K562 (cell line): ENCODE measurements at regions not wholly inside any gene's neighbourhood (a gene's known extent, or its start where the extent isn't known, plus 50 kb on each side); places are given as distances from the start of the nearest gene placed in this dataset.

Source experiments
- CBX3 ChIP-seq, 2 experiments: IDR thresholded peaks; 1 replicate in 1 of 2; 2 replicates in 1 of 2; pipeline ENCODE4 v1.6.1; 2012; ENCODE audit warnings: inconsistent platforms in 2 of 2, low read length in 2 of 2, borderline replicate concordance in 1 of 2, control low read depth in 1 of 2
- CTCF ChIP-seq, 3 experiments: IDR thresholded peaks in 2 of 3; conservative IDR thresholded peaks in 1 of 3; 2 replicates each; pipeline ENCODE4 v1.5.1; 2011 to 2012; ENCODE audit warnings: low read length in 3 of 3, mild to moderate bottlenecking in 3 of 3, control low read depth in 2 of 3, improper control_type of control experiment in 1 of 3, inconsistent platforms in 1 of 3, low read depth in 1 of 3, mixed read lengths in 1 of 3, moderate library complexity in 1 of 3; ENCODE audit not compliant: insufficient read depth in 2 of 3
- EP400 ChIP-seq: fragments of 450-650 bp; IDR thresholded peaks from 2 replicates; pipeline ENCODE4 v1.6.1; 2017; ENCODE audit warnings: antibody characterized with exemption, mild to moderate bottlenecking, moderate library complexity
- NR1H2 ChIP-seq: sonication (generic); formaldehyde crosslinking; IDR thresholded peaks from 2 replicates; pipeline ENCODE4 v1.4.0; 2020; ENCODE audit warnings: mild to moderate bottlenecking, missing genetic modification reagents
- THRB ChIP-seq: fragments of 450-650 bp; formaldehyde crosslinking; conservative IDR thresholded peaks from 2 replicates; pipeline ENCODE4 v1.4.0; 2022; ENCODE audit warnings: mild to moderate bottlenecking, missing genetic modification characterization
- ZHX1 ChIP-seq: fragments of 150-350 bp; conservative IDR thresholded peaks from 2 replicates; pipeline ENCODE4 v1.6.1; 2014; ENCODE audit warnings: low read length
- ZNF764 ChIP-seq: fragments of 250-450 bp; sonication (Bioruptor Pico); IDR thresholded peaks from 2 replicates; pipeline ENCODE4 v1.4.0; 2020; ENCODE audit warnings: low read depth, mild to moderate bottlenecking, moderate library complexity
- ZSCAN32 ChIP-seq: fragments of 450-650 bp; formaldehyde crosslinking; IDR thresholded peaks from 2 replicates; pipeline ENCODE4 v1.4.0; 2020; ENCODE audit warnings: mild to moderate bottlenecking, moderate library complexity

GRCh38 chr6:156309017-156309416, 468.2 kb upstream of the ARID1B start (continued):
- no peak for TF ChIP-seq ZHX1
- no peak for TF ChIP-seq ZSCAN32
- no peak for TF ChIP-seq EP400
- no peak for TF ChIP-seq ZNF764 (CRISPR knock-in tag)
- TF ChIP-seq CTCF (IDR thresholded peaks at IDR 0.05 in 2 of 3, conservative IDR thresholded peaks at IDR 0.05 in 1 of 3; ENCODE audit: insufficient read depth in 2 of 3, low read depth in 1 of 3, low read length in 3 of 3), result no peak
- TF ChIP-seq NR1H2, result no peak
- no peak for TF ChIP-seq CBX3 (IDR thresholded peaks at IDR 0.05; ENCODE audit: borderline replicate concordance in 1 of 2, low read length in 2 of 2)
- TF ChIP-seq THRB, result no peak
- TF ChIP-seq, all 486 proteins: peak for 0
